HAP-1 (cell line): ENCODE measurements at regions not wholly inside any gene's neighbourhood (a gene's known extent, or its start where the extent isn't known, plus 50 kb on each side); places are given as distances from the start of the nearest gene placed in this dataset.

Source experiments
- DNase-seq, 2 experiments: peaks; one replicate each; pipeline ENCODE4 v3.0.0-alpha.2; 2016 to 2020; ENCODE audit warnings: low spot score in 2 of 2
- H3K27me3 ChIP-seq: fragments of 250-450 bp; sonication (Bioruptor Pico); 2 replicates; pipeline ENCODE4 v1.5.1; 2020; ENCODE audit warnings: low read depth, mild to moderate bottlenecking, moderate library complexity
- H3K36me3 ChIP-seq: fragments of 250-450 bp; sonication (Bioruptor Pico); replicated peaks from 2 replicates; pipeline ENCODE4 v1.5.1; 2020; ENCODE audit warnings: mild to moderate bottlenecking
- H3K4me1 ChIP-seq: fragments of 250-450 bp; sonication (Bioruptor Pico); 2 replicates; pipeline ENCODE4 v1.5.1; 2020; ENCODE audit warnings: mild to moderate bottlenecking
- H3K4me3 ChIP-seq: fragments of 250-450 bp; sonication (Bioruptor Pico); 2 replicates; pipeline ENCODE4 v1.5.1; 2020; ENCODE audit warnings: mild to moderate bottlenecking, moderate library complexity
- H3K9me3 ChIP-seq: fragments of 250-450 bp; sonication (Bioruptor Pico); 2 replicates; pipeline ENCODE4 v1.5.1; 2020; ENCODE audit warnings: mild to moderate bottlenecking, moderate library complexity
- in situ Hi-C: fragments of 300-500 bp; cut with MboI; formaldehyde crosslinking; loops from 3 replicates; pipeline ENCODE4 v1.14.3; 2020; ENCODE audit warnings: low sequenced_read_pairs, inconsistent platforms, mixed read lengths

DNA sequence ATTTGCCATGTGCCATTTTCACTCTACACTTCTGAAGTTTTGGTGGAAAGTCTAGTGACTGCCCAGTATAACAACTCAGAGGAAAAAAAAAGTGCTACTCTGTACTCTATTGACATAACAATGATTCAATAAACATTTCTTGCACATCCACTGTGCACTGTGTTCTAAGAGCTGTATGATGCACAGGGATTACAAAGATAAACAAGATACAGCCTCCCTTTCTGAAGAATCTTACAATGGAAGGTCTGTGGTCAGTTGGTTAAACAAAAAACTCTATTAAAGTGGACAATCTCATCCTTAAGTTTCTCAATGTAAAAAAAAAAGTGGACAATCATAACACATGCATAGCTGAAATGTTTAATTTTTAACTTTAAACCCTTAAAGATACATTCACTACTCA is 105.7 kb upstream of the RASSF8 start:
- no peaks in the 10 kb centered on the region for H3K27me3 ChIP-seq
- DNase-seq = no peak
- peaks cover 4% of the 10 kb centered on the region; the same call in 1 of the 2 replicates for H3K4me1 ChIP-seq
- no peaks in the 10 kb centered on the region for H3K36me3 ChIP-seq
- H3K4me3 ChIP-seq = no peak overlapping the region
- in situ Hi-C loops = no loop called here
- H3K9me3 ChIP-seq = no peaks in the 10 kb centered on the region

- Histone ChIP-seq H3K36me3 (no peaks in the 10 kb centered on the region), H3K4me1 (no peaks in the 10 kb centered on the region; the same call in 1 of the 2 replicates), H3K27me3 (no peaks in the 10 kb centered on the region), H3K9me3 (no peaks in the 10 kb centered on the region), H3K4me3 (no peak overlapping the region)
- in situ Hi-C loops = no loop called here
- no peak for DNase-seq
Measured at GRCh38 chr12:25853316-25854095, 105.0 kb upstream of the RASSF8 start.

DNA sequence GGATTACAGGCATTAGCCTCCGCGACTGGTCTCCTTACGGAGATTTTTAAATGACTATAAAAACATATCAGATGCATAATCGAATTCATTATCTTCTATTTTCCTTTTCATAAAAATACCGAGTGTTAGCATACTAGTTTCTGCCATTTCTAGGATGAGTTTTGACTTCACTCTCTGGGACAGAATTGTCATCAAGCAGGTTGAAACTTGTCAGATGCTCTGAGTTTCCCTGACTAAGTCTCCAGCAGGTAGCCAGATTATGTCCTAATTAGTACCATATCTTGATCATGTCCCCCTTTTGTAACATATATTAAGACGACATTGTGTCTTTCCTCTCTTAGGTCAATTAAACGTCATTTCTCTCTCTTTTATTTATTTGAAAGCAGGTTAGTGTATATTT is 103.5 kb upstream of the RASSF8 start:
- Histone ChIP-seq H3K9me3 (no peaks in the 10 kb centered on the region), H3K4me1 (no peaks in the 10 kb centered on the region), H3K36me3 (no peaks in the 10 kb centered on the region), H3K4me3 (no peak overlapping the region), H3K27me3 (peaks cover 8% of the 10 kb centered on the region)
- in situ Hi-C loops = no loop called here
- no peak for DNase-seq

- Histone ChIP-seq H3K9me3 (no peaks in the 10 kb centered on the region), H3K36me3 (no peaks in the 10 kb centered on the region), H3K27me3 (peaks cover 13% of the 10 kb centered on the region), H3K4me3 (no peak overlapping the region), H3K4me1 (no peaks in the 10 kb centered on the region)
- no peak for DNase-seq
- in situ Hi-C loops = no loop called here
Measured at GRCh38 chr12:25855716-25856115, 102.8 kb upstream of the RASSF8 start.

DNA sequence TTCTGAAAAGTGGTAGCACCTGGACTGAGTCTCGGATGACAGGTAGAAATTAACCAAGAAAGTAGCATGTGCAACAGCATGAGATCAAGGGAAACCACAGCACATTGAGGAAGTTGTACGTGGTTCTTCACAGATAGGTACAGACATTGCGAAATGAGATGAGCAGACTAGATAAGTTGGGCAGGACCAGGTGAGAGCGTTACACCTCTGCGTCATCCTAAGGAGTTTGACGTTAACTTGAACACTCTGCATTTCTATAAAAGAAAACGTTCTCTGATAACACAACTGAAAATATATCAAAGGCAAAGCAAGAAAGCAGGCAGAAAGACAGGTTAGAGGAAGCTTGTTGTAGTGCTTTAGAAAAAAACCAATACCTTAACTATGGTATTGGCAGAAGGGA is 98.5 kb upstream of the RASSF8 start:
- in situ Hi-C loops = no loop called here
- H3K36me3 ChIP-seq = no peaks in the 10 kb centered on the region

DNA sequence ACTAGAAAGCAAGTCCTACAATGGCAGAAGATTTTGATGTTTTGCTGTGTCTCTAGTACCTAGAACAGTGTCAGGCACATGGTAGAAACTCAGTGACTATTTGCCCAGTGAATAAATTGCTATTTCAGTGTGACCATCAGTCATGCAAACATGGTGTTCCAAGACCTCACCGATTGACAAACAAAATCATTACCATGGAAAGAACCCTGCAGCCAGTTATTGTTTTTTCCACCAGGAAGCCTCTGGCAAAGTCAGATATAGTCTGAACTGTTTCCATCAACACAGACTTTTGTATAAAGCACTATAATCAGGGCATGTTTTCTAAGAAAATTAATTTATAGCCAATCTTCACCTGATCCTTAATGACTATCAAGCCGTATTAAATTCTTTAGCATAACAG is 97.3 kb upstream of the RASSF8 start:
- H3K9me3 ChIP-seq = no peaks in the 10 kb centered on the region
- no peak overlapping the region for H3K4me3 ChIP-seq
- DNase-seq = no peak
- peaks cover 4% of the 10 kb centered on the region; the same call in 1 of the 2 replicates for H3K4me1 ChIP-seq
- in situ Hi-C loops = no loop called here
- peaks cover 13% of the 10 kb centered on the region for H3K27me3 ChIP-seq
- no peaks in the 10 kb centered on the region for H3K36me3 ChIP-seq

More for the DNA sequence above, 98.5 kb upstream of the RASSF8 start:
- H3K9me3 ChIP-seq = no peaks in the 10 kb centered on the region
- no peak for DNase-seq
- no peak overlapping the region for H3K4me3 ChIP-seq
- H3K4me1 ChIP-seq = peaks cover 4% of the 10 kb centered on the region; the same call in 1 of the 2 replicates
- H3K27me3 ChIP-seq = peaks cover 13% of the 10 kb centered on the region

DNA sequence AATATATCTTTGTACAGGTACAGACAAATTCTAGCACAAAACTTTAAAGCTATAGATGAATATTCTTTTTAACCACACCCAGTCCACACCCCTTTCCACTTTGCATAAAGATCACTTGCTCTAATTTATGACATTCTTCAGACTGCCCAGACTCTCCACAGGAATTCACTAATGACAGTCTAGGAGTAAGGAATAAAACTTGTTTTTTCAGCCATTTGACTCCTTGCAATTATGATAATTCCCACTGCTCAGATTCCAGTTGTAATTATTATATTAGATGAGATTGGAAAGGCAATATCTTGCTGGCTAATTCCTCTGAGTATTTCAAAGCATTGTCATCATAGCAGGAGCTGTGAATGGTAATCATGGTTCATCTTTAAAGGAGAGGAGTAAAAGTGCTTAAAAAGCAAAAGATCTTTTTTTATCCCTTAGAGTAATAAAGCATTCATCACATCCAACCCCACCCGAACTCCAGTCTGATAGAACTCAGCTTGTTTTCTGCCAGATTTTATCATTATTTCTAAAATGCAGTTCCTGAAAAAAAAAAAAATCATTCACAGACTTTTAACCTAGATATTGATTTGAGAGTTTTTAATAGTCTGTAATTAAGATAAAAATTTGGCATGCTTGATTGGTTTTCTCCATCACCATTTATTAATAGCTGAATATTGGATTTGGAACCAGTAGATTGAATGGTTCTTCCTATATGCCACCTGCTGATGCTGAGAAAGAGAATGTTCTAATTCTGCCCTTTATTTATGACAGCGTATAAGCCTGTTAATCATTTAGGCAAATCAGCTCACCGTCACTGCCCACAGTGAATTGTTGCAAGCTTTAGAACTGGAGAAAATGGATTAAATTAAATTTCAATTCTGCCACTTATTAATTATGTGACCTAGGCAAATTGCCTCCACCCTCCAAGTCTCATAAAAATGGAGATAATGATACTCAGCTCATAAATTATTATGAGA is 93.9 kb upstream of the RASSF8 start:
- in situ Hi-C loops = no loop called here
- no peaks in the 10 kb centered on the region for H3K9me3 ChIP-seq
- no peak overlapping the region for H3K4me3 ChIP-seq
- peaks cover 4% of the 10 kb centered on the region; the same call in 1 of the 2 replicates for H3K4me1 ChIP-seq
- DNase-seq = no peak
- peaks cover 6% of the 10 kb centered on the region for H3K27me3 ChIP-seq
- no peaks in the 10 kb centered on the region for H3K36me3 ChIP-seq

DNA sequence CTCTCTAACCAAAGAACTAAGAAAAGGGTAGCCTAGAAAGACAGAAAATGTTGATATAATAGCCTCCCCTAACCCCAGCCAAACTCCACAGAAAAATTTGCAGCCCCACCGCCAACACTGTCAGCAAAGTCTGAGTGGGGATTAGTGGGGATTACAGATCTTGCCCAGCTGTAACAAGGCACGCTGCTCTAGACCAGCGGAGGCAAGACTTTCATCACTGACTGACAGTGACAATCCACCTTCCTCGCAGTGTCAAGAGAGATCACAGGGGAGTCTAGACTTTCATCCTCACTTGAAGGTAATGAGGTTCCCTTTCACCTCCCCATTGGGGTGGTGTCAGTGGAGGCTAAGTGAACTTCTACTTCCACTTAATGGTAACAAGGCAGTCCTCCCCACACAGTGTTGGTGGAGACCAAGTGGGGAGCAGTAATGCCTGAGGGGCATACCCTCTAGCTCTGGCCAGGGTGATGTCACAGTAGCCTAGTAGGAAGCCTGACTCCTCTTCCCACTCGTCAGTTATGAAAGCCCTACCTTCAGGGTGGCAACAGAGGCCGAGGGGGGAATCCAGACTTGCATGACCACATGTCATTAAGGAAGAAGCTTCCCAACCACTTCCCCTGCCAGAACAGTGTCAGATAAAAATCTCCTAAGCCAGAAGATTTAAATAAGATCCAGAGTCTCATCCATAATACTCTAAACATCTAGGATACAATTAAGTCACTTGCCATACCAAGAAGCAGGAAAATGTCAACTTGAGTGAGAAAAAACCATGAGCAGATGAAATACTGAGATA is 91.7 kb upstream of the RASSF8 start:
- H3K4me1 ChIP-seq = peaks cover 4% of the 10 kb centered on the region; the same call in 1 of the 2 replicates
- no peaks in the 10 kb centered on the region for H3K9me3 ChIP-seq
- DNase-seq = peak in 1 of 2 experiments; percentile 42
- no peaks in the 10 kb centered on the region for H3K36me3 ChIP-seq
- H3K4me3 ChIP-seq = no peak overlapping the region
- H3K27me3 ChIP-seq = no peaks in the 10 kb centered on the region
- in situ Hi-C loops = no loop called here

- in situ Hi-C loops = no loop called here
- no peaks in the 10 kb centered on the region for H3K9me3 ChIP-seq
- peaks cover 4% of the 10 kb centered on the region; the same call in 1 of the 2 replicates for H3K4me1 ChIP-seq
- DNase-seq = no peak
- no peak overlapping the region for H3K4me3 ChIP-seq
- no peaks in the 10 kb centered on the region for H3K27me3 ChIP-seq
- no peaks in the 10 kb centered on the region for H3K36me3 ChIP-seq
Measured at GRCh38 chr12:25868193-25868592, 90.3 kb upstream of the RASSF8 start.

GRCh38 chr12:25872137-25872536 is 86.3 kb upstream of the RASSF8 start:
- Histone ChIP-seq H3K27me3 (no peaks in the 10 kb centered on the region), H3K36me3 (no peaks in the 10 kb centered on the region), H3K4me1 (no peaks in the 10 kb centered on the region), H3K9me3 (no peaks in the 10 kb centered on the region), H3K4me3 (no peak overlapping the region)
- in situ Hi-C loops = no loop called here
- DNase-seq = no peak

DNA sequence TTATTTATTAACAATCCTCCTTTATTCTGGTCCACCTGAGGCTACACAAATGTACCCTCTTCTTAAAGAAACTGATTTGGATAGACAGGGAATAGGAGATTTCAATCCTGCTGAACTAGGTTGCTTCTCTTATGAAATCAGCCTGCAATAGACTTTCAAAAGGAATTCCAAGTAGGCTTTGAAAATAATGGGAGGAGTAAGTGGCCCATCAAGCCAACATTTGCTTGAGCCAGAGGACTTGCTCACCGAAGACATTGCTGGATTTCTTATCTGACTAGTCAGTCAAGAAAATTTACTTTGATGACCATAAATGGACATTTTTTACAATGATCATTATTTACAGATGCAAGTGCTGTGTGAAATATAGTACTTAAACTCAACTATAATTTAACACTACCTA is 82.8 kb upstream of the RASSF8 start:
- Histone ChIP-seq H3K9me3 (peaks cover under 1% of the 10 kb centered on the region; the same call in 1 of the 2 replicates), H3K4me3 (no peak overlapping the region), H3K27me3 (no peaks in the 10 kb centered on the region), H3K36me3 (no peaks in the 10 kb centered on the region), H3K4me1 (no peaks in the 10 kb centered on the region)
- in situ Hi-C loops = no loop called here
- DNase-seq = no peak

- H3K27me3 ChIP-seq = no peaks in the 10 kb centered on the region
- peaks cover 3% of the 10 kb centered on the region; the same call in 1 of the 2 replicates for H3K9me3 ChIP-seq
- no peaks in the 10 kb centered on the region for H3K4me1 ChIP-seq
- in situ Hi-C loops = no loop called here
- H3K4me3 ChIP-seq = no peak overlapping the region
- H3K36me3 ChIP-seq = no peaks in the 10 kb centered on the region
- DNase-seq = no peak
Measured at GRCh38 chr12:25876383-25877045, 82.0 kb upstream of the RASSF8 start.

- Histone ChIP-seq H3K27me3 (no peaks in the 10 kb centered on the region), H3K4me1 (no peaks in the 10 kb centered on the region), H3K36me3 (no peaks in the 10 kb centered on the region), H3K9me3 (peaks cover 3% of the 10 kb centered on the region; the same call in 1 of the 2 replicates), H3K4me3 (no peak overlapping the region)
- DNase-seq = no peak
- in situ Hi-C loops = no loop called here
Measured at GRCh38 chr12:25877446-25877845, 81.0 kb upstream of the RASSF8 start.
